CD14-positive monocyte (primary cell): ENCODE measurements at regions not wholly inside any gene's neighbourhood (a gene's known extent, or its start where the extent isn't known, plus 50 kb on each side); places are given as distances from the start of the nearest gene placed in this dataset.

ENCODE experiments used
- DNase-seq, 3 donors: peaks; one replicate each; pipeline ENCODE4 v3.0.0-alpha.2; 2011 to 2022
- H2AFZ ChIP-seq: 2 replicates; pipeline ENCODE4 v1.6.0; 2012; ENCODE audit warnings: mild to moderate bottlenecking, low read depth, low read length, inconsistent platforms; ENCODE audit not compliant: insufficient read depth, poor library complexity, severe bottlenecking
- H3K27ac ChIP-seq, 2 donors: 1 replicate in 1 of 2; 2 replicates in 1 of 2; pipeline ENCODE4 v1.5.1; 2012 to 2013; ENCODE audit warnings: low read length in 2 of 2, control low read depth in 1 of 2, inconsistent platforms in 1 of 2, low read depth in 1 of 2, mild to moderate bottlenecking in 1 of 2
- H3K27me3 ChIP-seq, 2 donors: one replicate each; pipeline versions ENCODE4 v1.6.0 to v1.6.1; 2011 to 2013; ENCODE audit warnings: low read length in 2 of 2; ENCODE audit not compliant: control insufficient read depth in 2 of 2, insufficient read depth in 2 of 2
- H3K36me3 ChIP-seq, 2 donors: replicated peaks in 1 of 2; 1 replicate in 1 of 2; 2 replicates in 1 of 2; pipeline versions ENCODE4 v1.5.1 to v1.6.1; 2012 to 2013; ENCODE audit warnings: low read length in 2 of 2, control low read depth in 1 of 2, inconsistent platforms in 1 of 2, mild to moderate bottlenecking in 1 of 2; ENCODE audit not compliant: insufficient read depth in 2 of 2, control insufficient read depth in 1 of 2
- H3K4me1 ChIP-seq, 2 donors: 1 replicate in 1 of 2; 2 replicates in 1 of 2; pipeline versions ENCODE4 v1.5.1 to v1.6.1; 2012 to 2013; ENCODE audit warnings: low read length in 2 of 2, control low read depth in 1 of 2, inconsistent platforms in 1 of 2, mild to moderate bottlenecking in 1 of 2, moderate library complexity in 1 of 2; ENCODE audit not compliant: insufficient read depth in 2 of 2, control insufficient read depth in 1 of 2
- H3K4me2 ChIP-seq: replicated peaks from 2 replicates; pipeline ENCODE3; 2012; ENCODE audit warnings: low read length, moderate library complexity, mild to moderate bottlenecking; ENCODE audit not compliant: poor library complexity, severe bottlenecking; ENCODE audit errors: extremely low read depth
- H3K4me3 ChIP-seq, 3 experiments: fragments of 200-600 bp in 1 of 3; sonication (generic) in 1 of 3; replicated peaks in 1 of 3; 1 replicate in 2 of 3; 2 replicates in 1 of 3; pipeline ENCODE4 v1.5.1; 2011 to 2013; ENCODE audit warnings: low read length in 3 of 3, mild to moderate bottlenecking in 3 of 3, control low read depth in 2 of 3, low read depth in 2 of 3, inconsistent platforms in 1 of 3, moderate library complexity in 1 of 3
- H3K79me2 ChIP-seq: 2 replicates; pipeline ENCODE4 v1.6.0; 2012; ENCODE audit warnings: mild to moderate bottlenecking, control low read depth, inconsistent platforms, low read length, moderate library complexity; ENCODE audit not compliant: insufficient read depth
- H3K9ac ChIP-seq: 2 replicates; pipeline ENCODE4 v1.6.0; 2017; ENCODE audit warnings: low read length, mild to moderate bottlenecking; ENCODE audit not compliant: insufficient read depth, poor library complexity, severe bottlenecking
- H3K9me3 ChIP-seq, 2 donors: replicated peaks in 1 of 2; 1 replicate in 1 of 2; 2 replicates in 1 of 2; pipeline versions ENCODE4 v1.5.1 to v1.6.1; 2012 to 2013; ENCODE audit warnings: low read length in 2 of 2, control low read depth in 1 of 2; ENCODE audit not compliant: control insufficient read depth in 1 of 2, insufficient read depth in 1 of 2
- H4K20me1 ChIP-seq: 2 replicates; pipeline ENCODE4 v1.6.0; 2012; ENCODE audit warnings: mild to moderate bottlenecking, low read length, control low read depth, moderate library complexity; ENCODE audit not compliant: insufficient read depth
- H3K27ac Mint-ChIP-seq, 7 donors: one replicate each; pipeline ENCODE4 v1.8.0; 2020; ENCODE audit warnings: mild to moderate bottlenecking in 7 of 7, mixed read lengths in 7 of 7, moderate library complexity in 6 of 7, inconsistent platforms in 2 of 7
- H3K27me3 Mint-ChIP-seq, 3 donors: one replicate each; pipeline ENCODE4 v1.8.0; 2021 to 2022; ENCODE audit warnings: low read depth in 3 of 3, mild to moderate bottlenecking in 3 of 3, mixed read lengths in 3 of 3, moderate library complexity in 3 of 3, inconsistent platforms in 1 of 3
- H3K36me3 Mint-ChIP-seq, 2 donors: one replicate each; pipeline ENCODE4 v1.8.0; 2020; ENCODE audit warnings: mixed read lengths in 2 of 2, inconsistent platforms in 1 of 2, mild to moderate bottlenecking in 1 of 2
- H3K4me1 Mint-ChIP-seq: one replicate; pipeline ENCODE4 v1.8.0; 2020; ENCODE audit warnings: mild to moderate bottlenecking, mixed read lengths
- H3K4me3 Mint-ChIP-seq, 2 donors: one replicate each; pipeline ENCODE4 v1.8.0; 2020; ENCODE audit warnings: mild to moderate bottlenecking in 2 of 2, mixed read lengths in 2 of 2, moderate library complexity in 1 of 2
- H3K9me3 Mint-ChIP-seq, 7 donors: one replicate each; pipeline ENCODE4 v1.8.0; 2020 to 2022; ENCODE audit warnings: mixed read lengths in 7 of 7, mild to moderate bottlenecking in 6 of 7, moderate library complexity in 6 of 7, inconsistent platforms in 2 of 7
- CTCF ChIP-seq: fragments of 200-600 bp; IDR thresholded peaks from one replicate; pipeline ENCODE4 v1.8.0; 2022; ENCODE audit warnings: antibody characterized with exemption, mild to moderate bottlenecking
- WGBS: methylation state at CpG from one replicate; pipeline ENCODE4 v1.1.5; 2013; ENCODE audit warnings: missing lambda C conversion rate; ENCODE audit not compliant: insufficient coverage; 5-methylcytosine and 5-hydroxymethylcytosine counted together
- intact Hi-C, 2 donors: fragments of 100-400 bp; cut with micrococcal nuclease; formaldehyde crosslinking; loops; one replicate each; pipeline versions ENCODE4 v1.15.0 to v1.15.1; 2023

- no peaks in the 10 kb centered on the region for H3K4me1 ChIP-seq
- TF ChIP-seq CTCF = no peak
- no peak overlapping the region for H3K9ac ChIP-seq
- no peaks in the 10 kb centered on the region for H3K9me3 ChIP-seq
- no peak overlapping the region for H2AFZ ChIP-seq
- H3K4me3 ChIP-seq = no peak overlapping the region
- no peaks in the 10 kb centered on the region for H3K79me2 ChIP-seq
- no peaks in the 10 kb centered on the region for H4K20me1 ChIP-seq
- no peaks in the 10 kb centered on the region for H3K4me1 Mint-ChIP-seq
- no peak overlapping the region for H3K27ac Mint-ChIP-seq
- H3K4me3 Mint-ChIP-seq = no peak overlapping the region
- no peaks in the 10 kb centered on the region for H3K36me3 Mint-ChIP-seq
- no peak overlapping the region for H3K27ac ChIP-seq
- intact Hi-C loops = no loop called here
- H3K9me3 Mint-ChIP-seq = peaks cover 2 to 6% (median 3%) of the 10 kb centered on the region in 7 donors
- H3K27me3 ChIP-seq = no peaks in the 10 kb centered on the region
- H3K36me3 ChIP-seq = no peaks in the 10 kb centered on the region
- no peaks in the 10 kb centered on the region for H3K27me3 Mint-ChIP-seq
- no peak overlapping the region for H3K4me2 ChIP-seq
- no peak for DNase-seq
Observed at GRCh38 chr11:109237636-109238035, 184.4 kb upstream of the C11orf87 start.

GRCh38 chr11:109241988-109242536 lies 179.9 kb upstream of the C11orf87 start:
- H3K27ac Mint-ChIP-seq = no peak overlapping the region
- intact Hi-C loops = no loop called here

More at GRCh38 chr11:109241988-109242536, 179.9 kb upstream of the C11orf87 start:
- no peaks in the 10 kb centered on the region for H3K36me3 ChIP-seq
- Mint-ChIP-seq H3K4me3 (no peak overlapping the region), H3K4me1 (no peaks in the 10 kb centered on the region), H3K27me3 (no peaks in the 10 kb centered on the region), H3K9me3 (peaks cover 0 to 5% (median 2%) of the 10 kb centered on the region in 7 donors), H3K36me3 (no peaks in the 10 kb centered on the region)
- H3K9ac ChIP-seq = no peak overlapping the region
- no peaks in the 10 kb centered on the region for H3K4me1 ChIP-seq
- 84% methylated on average over 3 of the region's 3 CpGs for WGBS
- H3K4me2 ChIP-seq = no peak overlapping the region
- H4K20me1 ChIP-seq = no peaks in the 10 kb centered on the region
- H3K27me3 ChIP-seq = no peaks in the 10 kb centered on the region
- no peaks in the 10 kb centered on the region for H3K79me2 ChIP-seq
- no peaks in the 10 kb centered on the region for H3K9me3 ChIP-seq
- no peak overlapping the region for H3K27ac ChIP-seq
- no peak for TF ChIP-seq CTCF
- no peak for DNase-seq
- no peak overlapping the region for H2AFZ ChIP-seq
- no peak overlapping the region for H3K4me3 ChIP-seq
